ENCODE measurements at regions not wholly inside any gene's neighbourhood (a gene's known extent, or its start where the extent isn't known, plus 50 kb on each side); places are given as distances from the start of the nearest gene placed in this dataset.
A peak's percentile ranks its signal among the peaks of the same experiment; 100 is the strongest.

- H3K4me2 ChIP-seq (ENCODE audit: low read depth, low read length, poor library complexity, severe bottlenecking): no peak overlapping the region
- H3K36me3 ChIP-seq (ENCODE audit: insufficient read depth, low read length): no peaks in the 10 kb centered on the region
- H3K4me3 ChIP-seq (ENCODE audit: low read length, poor library complexity, severe bottlenecking): no peak overlapping the region
- H3K9ac ChIP-seq (ENCODE audit: low read depth, low read length, poor library complexity, severe bottlenecking): no peak overlapping the region
- no peak overlapping the region for H2AFZ ChIP-seq (ENCODE audit: low read length)
- TF ChIP-seq, protein P1, sequence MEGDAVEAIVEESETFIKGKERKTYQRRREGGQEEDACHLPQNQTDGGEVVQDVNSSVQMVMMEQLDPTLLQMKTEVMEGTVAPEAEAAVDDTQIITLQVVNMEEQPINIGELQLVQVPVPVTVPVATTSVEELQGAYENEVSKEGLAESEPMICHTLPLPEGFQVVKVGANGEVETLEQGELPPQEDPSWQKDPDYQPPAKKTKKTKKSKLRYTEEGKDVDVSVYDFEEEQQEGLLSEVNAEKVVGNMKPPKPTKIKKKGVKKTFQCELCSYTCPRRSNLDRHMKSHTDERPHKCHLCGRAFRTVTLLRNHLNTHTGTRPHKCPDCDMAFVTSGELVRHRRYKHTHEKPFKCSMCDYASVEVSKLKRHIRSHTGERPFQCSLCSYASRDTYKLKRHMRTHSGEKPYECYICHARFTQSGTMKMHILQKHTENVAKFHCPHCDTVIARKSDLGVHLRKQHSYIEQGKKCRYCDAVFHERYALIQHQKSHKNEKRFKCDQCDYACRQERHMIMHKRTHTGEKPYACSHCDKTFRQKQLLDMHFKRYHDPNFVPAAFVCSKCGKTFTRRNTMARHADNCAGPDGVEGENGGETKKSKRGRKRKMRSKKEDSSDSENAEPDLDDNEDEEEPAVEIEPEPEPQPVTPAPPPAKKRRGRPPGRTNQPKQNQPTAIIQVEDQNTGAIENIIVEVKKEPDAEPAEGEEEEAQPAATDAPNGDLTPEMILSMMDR (conservative IDR thresholded peaks at IDR 0.05; ENCODE audit: low read length): no peak
- TF ChIP-seq EZH2phosphoT487 (IDR thresholded peaks at IDR 0.05; ENCODE audit: borderline replicate concordance): no peak
- H3K79me2 ChIP-seq (ENCODE audit: insufficient read depth, low read length): no peaks in the 10 kb centered on the region
- H3K9me2 ChIP-seq (replicated peaks; ENCODE audit: low read depth, low read length): no peaks in the 10 kb centered on the region
- no peaks in the 10 kb centered on the region for H3K27me3 ChIP-seq (ENCODE audit: insufficient read depth, low read length, poor library complexity, severe bottlenecking)
- peaks cover 12% of the 10 kb centered on the region for H3K4me1 ChIP-seq (ENCODE audit: insufficient read depth, low read length, poor library complexity, severe bottlenecking)
- H3F3A ChIP-seq (ENCODE audit: low read depth): no peaks in the 10 kb centered on the region
- no peaks in the 10 kb centered on the region for H4K20me1 ChIP-seq (ENCODE audit: insufficient read depth, low read length, poor library complexity, severe bottlenecking)
- no peaks in the 10 kb centered on the region for H3K9me3 ChIP-seq (ENCODE audit: insufficient read depth, low read depth, low read length)
Observed at GRCh38 chr3:36095238-36095637, 285.1 kb upstream of the STAC start.

DNA sequence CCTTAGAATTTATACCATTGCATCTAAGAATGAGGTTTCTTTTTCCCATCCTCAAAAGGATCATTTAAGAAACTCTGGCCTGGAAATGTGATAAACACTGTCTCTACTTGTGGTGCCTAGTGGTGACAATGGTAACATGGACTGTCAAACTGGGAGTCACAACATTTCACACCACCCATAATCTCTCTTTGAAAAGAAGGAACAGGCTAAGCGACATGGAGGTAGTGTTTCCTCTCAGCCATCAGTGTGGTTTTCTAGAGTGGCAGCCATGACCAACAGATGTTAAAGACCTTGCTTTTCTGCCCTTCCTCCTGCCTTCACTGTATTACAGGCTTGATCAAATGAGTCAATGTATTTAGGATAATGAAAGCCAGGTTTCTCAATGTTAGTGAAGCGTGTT lies 283.1 kb upstream of the STAC start:
- H4K20me1 ChIP-seq (ENCODE audit: insufficient read depth, low read length, poor library complexity, severe bottlenecking): no peaks in the 10 kb centered on the region
- no peaks in the 10 kb centered on the region for H3K9me2 ChIP-seq (replicated peaks; ENCODE audit: low read depth, low read length)
- H3K4me2 ChIP-seq (ENCODE audit: low read depth, low read length, poor library complexity, severe bottlenecking): no peak overlapping the region
- no peaks in the 10 kb centered on the region for H3K79me2 ChIP-seq (ENCODE audit: insufficient read depth, low read length)
- no peaks in the 10 kb centered on the region for H3F3A ChIP-seq (ENCODE audit: low read depth)
- no peaks in the 10 kb centered on the region for H3K27me3 ChIP-seq (ENCODE audit: insufficient read depth, low read length, poor library complexity, severe bottlenecking)
- peak overlapping the region; percentile 87 for H2AFZ ChIP-seq (ENCODE audit: low read length)
- H3K9ac ChIP-seq (ENCODE audit: low read depth, low read length, poor library complexity, severe bottlenecking): no peak overlapping the region
- H3K36me3 ChIP-seq (ENCODE audit: insufficient read depth, low read length): no peaks in the 10 kb centered on the region
- H3K4me1 ChIP-seq (ENCODE audit: insufficient read depth, low read length, poor library complexity, severe bottlenecking): peaks cover 12% of the 10 kb centered on the region
- no peak overlapping the region for H3K4me3 ChIP-seq (ENCODE audit: low read length, poor library complexity, severe bottlenecking)
- no peaks in the 10 kb centered on the region for H3K9me3 ChIP-seq (ENCODE audit: insufficient read depth, low read depth, low read length)
- TF ChIP-seq EZH2phosphoT487 (IDR thresholded peaks at IDR 0.05; ENCODE audit: borderline replicate concordance): no peak
- TF ChIP-seq, protein P1 (conservative IDR thresholded peaks at IDR 0.05; ENCODE audit: low read length): no peak

- H3K36me3 ChIP-seq (ENCODE audit: insufficient read depth, low read length): no peaks in the 10 kb centered on the region
- H3K9me2 ChIP-seq (replicated peaks; ENCODE audit: low read depth, low read length): no peaks in the 10 kb centered on the region
- H2AFZ ChIP-seq (ENCODE audit: low read length): no peak overlapping the region
- H3K9me3 ChIP-seq (ENCODE audit: insufficient read depth, low read depth, low read length): no peaks in the 10 kb centered on the region
- H3K4me3 ChIP-seq (ENCODE audit: low read length, poor library complexity, severe bottlenecking): no peak overlapping the region
- no peak overlapping the region for H3K4me2 ChIP-seq (ENCODE audit: low read depth, low read length, poor library complexity, severe bottlenecking)
- no peaks in the 10 kb centered on the region for H3F3A ChIP-seq (ENCODE audit: low read depth)
- H4K20me1 ChIP-seq (ENCODE audit: insufficient read depth, low read length, poor library complexity, severe bottlenecking): no peaks in the 10 kb centered on the region
- no peaks in the 10 kb centered on the region for H3K79me2 ChIP-seq (ENCODE audit: insufficient read depth, low read length)
- no peaks in the 10 kb centered on the region for H3K27me3 ChIP-seq (ENCODE audit: insufficient read depth, low read length, poor library complexity, severe bottlenecking)
- H3K9ac ChIP-seq (ENCODE audit: low read depth, low read length, poor library complexity, severe bottlenecking): no peak overlapping the region
- no peak for TF ChIP-seq EZH2phosphoT487 (IDR thresholded peaks at IDR 0.05; ENCODE audit: borderline replicate concordance)
- TF ChIP-seq, protein P1 (conservative IDR thresholded peaks at IDR 0.05; ENCODE audit: low read length): no peak
- H3K4me1 ChIP-seq (ENCODE audit: insufficient read depth, low read length, poor library complexity, severe bottlenecking): peaks cover 2% of the 10 kb centered on the region
Observed at GRCh38 chr3:36114353-36114752, 266.0 kb upstream of the STAC start.
